ACC112 (cell line): ENCODE measurements at regions not wholly inside any gene's neighbourhood (a gene's known extent, or its start where the extent isn't known, plus 50 kb on each side); places are given as distances from the start of the nearest gene placed in this dataset.

Experiments
- H2AFZ ChIP-seq: fragments of 200-600 bp; sonication (generic); one replicate; pipeline ENCODE4 v1.6.0; 2017; ENCODE audit warnings: antibody characterized with exemption, low read length; ENCODE audit not compliant: unreplicated experiment
- H3K27ac ChIP-seq: fragments of 200-600 bp; sonication (generic); 2 replicates; pipeline ENCODE4 v1.5.1; 2014; ENCODE audit warnings: low read depth, mild to moderate bottlenecking, antibody characterized with exemption, low read length, moderate library complexity
- H3K27me3 ChIP-seq: fragments of 200-600 bp; sonication (generic); 2 replicates; pipeline ENCODE4 v1.6.1; 2014; ENCODE audit warnings: mild to moderate bottlenecking, antibody characterized with exemption, low read length, moderate library complexity, mixed read lengths; ENCODE audit not compliant: insufficient read depth
- H3K36me3 ChIP-seq: fragments of 200-600 bp; sonication (generic); 2 replicates; pipeline ENCODE4 v1.6.1; 2016; ENCODE audit warnings: mild to moderate bottlenecking, antibody characterized with exemption, low read length, moderate library complexity, mixed read lengths; ENCODE audit not compliant: insufficient read depth
- H3K4me1 ChIP-seq: fragments of 200-600 bp; sonication (generic); one replicate; pipeline ENCODE4 v1.6.1; 2016; ENCODE audit warnings: low read length, mixed read lengths; ENCODE audit not compliant: insufficient read depth, unreplicated experiment, control insufficient read depth
- H3K4me3 ChIP-seq: fragments of 200-600 bp; sonication (generic); 2 replicates; pipeline ENCODE4 v1.5.1; 2014; ENCODE audit warnings: mild to moderate bottlenecking, low read depth, low read length
- H3K79me2 ChIP-seq: fragments of 200-600 bp; sonication (generic); one replicate; pipeline ENCODE4 v1.6.0; 2016; ENCODE audit warnings: low read length; ENCODE audit not compliant: control insufficient read depth, unreplicated experiment, insufficient read depth

DNA sequence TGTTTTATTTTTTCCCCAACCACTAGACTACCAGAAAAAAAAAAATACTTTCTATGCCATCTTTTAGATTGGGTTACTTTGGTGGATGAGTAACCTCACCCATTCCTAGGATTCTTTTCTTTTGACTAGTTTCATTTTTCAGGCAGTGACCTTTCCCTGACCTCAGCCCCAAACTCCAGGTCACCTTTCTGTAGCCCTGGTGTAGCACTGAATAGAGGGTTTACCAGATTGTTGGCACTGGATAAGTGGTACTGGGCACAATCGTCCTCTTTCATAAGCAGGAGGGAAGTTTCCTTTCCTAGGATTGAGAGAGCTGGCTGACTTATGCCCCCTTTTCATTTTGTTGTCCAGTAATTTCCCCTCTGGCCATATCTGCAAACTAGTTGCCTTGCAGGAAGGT is 169.4 kb upstream of the TMEM161B start:
- no peaks in the 10 kb centered on the region for H3K27me3 ChIP-seq
- H3K27ac ChIP-seq, result no peak overlapping the region
- no peaks in the 10 kb centered on the region for H3K4me1 ChIP-seq
- no peak overlapping the region for H3K4me3 ChIP-seq
- no peaks in the 10 kb centered on the region for H3K36me3 ChIP-seq
- H2AFZ ChIP-seq, result no peak overlapping the region
- no peaks in the 10 kb centered on the region for H3K79me2 ChIP-seq

DNA sequence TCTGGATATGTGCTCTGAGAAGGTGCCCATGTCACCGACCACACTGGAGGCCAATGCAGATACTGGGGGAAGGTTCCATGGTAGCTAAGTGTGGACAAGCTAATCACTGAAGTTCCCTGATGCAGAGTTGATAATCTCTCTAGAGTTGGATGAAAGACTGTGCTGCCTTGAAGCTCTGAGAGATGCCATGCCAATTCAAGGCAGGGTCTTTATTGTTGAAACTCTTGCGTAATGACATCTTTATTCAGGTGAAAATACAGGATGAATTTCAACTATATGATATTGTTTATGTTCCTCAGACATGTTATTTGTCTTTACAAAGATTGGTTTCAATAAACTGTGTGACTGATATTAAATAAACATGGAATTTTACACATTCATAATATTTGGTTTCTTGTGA is 167.6 kb upstream of the TMEM161B start:
- Histone ChIP-seq H2AFZ (no peak overlapping the region), H3K36me3 (no peaks in the 10 kb centered on the region), H3K27me3 (no peaks in the 10 kb centered on the region), H3K79me2 (no peaks in the 10 kb centered on the region), H3K27ac (no peak overlapping the region), H3K4me1 (no peaks in the 10 kb centered on the region), H3K4me3 (no peak overlapping the region)

DNA sequence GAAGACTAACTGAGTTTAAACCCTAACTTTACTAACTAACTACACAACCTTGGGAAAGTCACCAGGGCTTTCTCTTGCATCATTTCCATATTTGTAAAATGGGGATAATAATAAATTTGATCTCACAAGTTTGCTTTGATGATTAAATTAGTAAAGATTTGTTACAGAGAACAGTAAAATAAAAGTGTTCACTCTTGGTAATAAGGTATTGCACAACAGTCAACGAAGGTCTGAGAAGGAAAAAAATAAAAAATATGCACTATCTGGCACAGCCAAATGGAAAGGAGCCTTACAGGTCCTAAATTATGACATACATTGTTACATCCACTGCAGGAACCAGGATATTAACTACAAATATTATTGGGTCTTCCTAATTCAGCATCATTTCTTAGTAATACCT is 160.0 kb upstream of the TMEM161B start:
- H3K4me1 ChIP-seq, result no peaks in the 10 kb centered on the region
- H3K27me3 ChIP-seq, result no peaks in the 10 kb centered on the region
- H3K27ac ChIP-seq, result no peak overlapping the region
- no peaks in the 10 kb centered on the region for H3K79me2 ChIP-seq
- no peak overlapping the region for H3K4me3 ChIP-seq
- H3K36me3 ChIP-seq, result no peaks in the 10 kb centered on the region
- H2AFZ ChIP-seq, result no peak overlapping the region

DNA sequence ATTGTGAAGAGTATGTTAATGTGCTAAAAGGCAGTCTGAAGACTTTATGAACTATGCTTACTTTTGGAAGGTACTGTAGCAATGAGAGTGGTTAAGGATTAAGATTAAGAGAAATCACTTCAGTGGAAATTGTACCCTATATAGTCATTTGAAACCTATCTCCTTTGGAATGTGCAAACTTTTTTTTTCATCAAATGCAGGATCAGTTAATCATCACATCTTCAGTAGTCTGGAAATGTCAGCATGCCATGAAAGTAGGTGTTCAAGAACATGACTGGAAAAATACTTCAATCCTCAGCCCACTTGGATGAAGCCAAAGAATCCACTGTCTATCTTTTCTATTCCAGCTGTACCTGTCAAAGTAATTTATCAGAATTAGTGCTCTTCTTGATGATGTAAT is 157.8 kb upstream of the TMEM161B start:
- Histone ChIP-seq H2AFZ (no peak overlapping the region), H3K27ac (no peak overlapping the region), H3K79me2 (no peaks in the 10 kb centered on the region), H3K36me3 (no peaks in the 10 kb centered on the region), H3K4me1 (no peaks in the 10 kb centered on the region), H3K27me3 (no peaks in the 10 kb centered on the region), H3K4me3 (no peak overlapping the region)

DNA sequence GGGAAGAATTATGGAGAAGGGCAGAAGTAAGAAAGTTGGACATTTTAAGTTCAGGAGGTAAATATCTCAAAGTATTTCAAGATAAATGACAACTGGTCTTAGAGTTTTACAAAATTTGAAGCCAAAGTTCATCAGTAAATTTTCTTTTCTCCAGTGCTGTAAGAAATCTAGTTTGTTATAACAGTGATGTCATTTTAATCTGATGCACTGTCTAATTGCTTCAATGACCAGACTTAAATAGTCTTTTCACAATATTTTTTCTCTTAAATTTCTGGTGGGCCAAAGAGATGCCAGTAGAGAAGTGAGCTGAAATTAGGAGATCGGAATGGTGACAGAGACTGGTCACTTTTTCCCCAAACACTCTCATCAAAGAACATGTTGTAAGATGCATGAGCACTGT is 156.5 kb upstream of the TMEM161B start:
- Histone ChIP-seq H3K27ac (no peak overlapping the region), H2AFZ (no peak overlapping the region), H3K79me2 (no peaks in the 10 kb centered on the region), H3K36me3 (no peaks in the 10 kb centered on the region), H3K4me1 (no peaks in the 10 kb centered on the region), H3K4me3 (no peak overlapping the region), H3K27me3 (no peaks in the 10 kb centered on the region)

DNA sequence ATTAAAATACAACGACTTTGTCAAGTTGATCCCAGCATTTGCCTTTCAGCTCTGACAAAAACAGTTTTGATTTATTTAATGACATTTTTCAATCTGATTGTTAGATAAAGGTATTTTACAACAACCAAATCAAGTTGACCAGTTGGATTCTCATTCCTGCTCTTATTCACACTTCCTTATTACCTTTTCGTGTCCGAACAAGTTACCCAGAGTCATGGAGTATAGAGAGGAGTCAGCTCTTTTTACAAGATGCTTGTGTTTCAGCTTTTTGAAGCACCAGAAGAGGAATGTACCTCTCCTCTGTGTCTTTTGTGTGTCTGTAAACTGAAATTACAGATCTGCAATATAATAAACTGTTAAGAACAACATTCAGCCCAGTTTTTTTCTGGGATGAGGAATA is 151.3 kb upstream of the TMEM161B start:
- Histone ChIP-seq H3K4me3 (no peak overlapping the region), H3K36me3 (no peaks in the 10 kb centered on the region), H3K27ac (no peak overlapping the region), H3K79me2 (no peaks in the 10 kb centered on the region), H2AFZ (no peak overlapping the region), H3K27me3 (no peaks in the 10 kb centered on the region), H3K4me1 (no peaks in the 10 kb centered on the region)

DNA sequence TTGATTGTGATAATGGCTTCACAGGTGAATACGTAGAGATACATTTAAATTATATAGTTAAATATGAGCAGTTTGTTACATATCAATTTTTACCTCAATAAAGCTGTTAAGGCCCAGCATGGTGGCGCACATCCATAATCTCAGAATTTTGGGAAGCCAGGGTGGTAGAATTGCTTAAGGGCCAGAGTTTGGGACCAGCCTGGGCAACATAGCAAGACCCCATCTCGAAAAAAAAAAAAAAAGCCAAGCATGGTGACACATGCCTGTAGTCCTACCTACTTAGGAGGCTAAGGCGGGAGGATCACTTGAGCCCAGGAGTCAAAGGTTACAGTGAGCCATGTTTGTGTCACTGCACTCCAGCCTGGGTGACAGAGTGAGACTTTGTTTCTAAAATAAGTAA is 138.7 kb upstream of the TMEM161B start:
- Histone ChIP-seq H3K4me3 (no peak overlapping the region), H2AFZ (no peak overlapping the region), H3K36me3 (no peaks in the 10 kb centered on the region), H3K27ac (no peak overlapping the region), H3K4me1 (no peaks in the 10 kb centered on the region), H3K27me3 (no peaks in the 10 kb centered on the region), H3K79me2 (no peaks in the 10 kb centered on the region)

DNA sequence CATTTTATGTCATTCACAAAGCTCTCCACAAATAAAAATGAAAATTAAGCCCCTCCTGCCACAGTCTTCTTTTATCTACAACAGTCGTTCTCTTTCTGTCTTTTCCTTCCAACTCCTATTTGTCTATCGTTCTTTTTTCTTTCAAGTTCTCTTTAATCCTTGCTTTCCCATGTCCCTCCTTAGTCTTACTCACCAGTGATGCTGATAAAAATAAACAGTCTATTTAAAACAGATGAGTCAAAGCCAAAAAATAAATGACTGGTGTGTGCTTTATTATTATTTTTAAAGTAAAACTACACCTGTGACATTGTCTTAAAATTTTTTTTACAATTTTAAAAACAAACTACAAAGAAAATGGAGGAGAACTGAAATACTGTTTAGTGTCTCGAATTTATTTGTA is 137.1 kb upstream of the TMEM161B start:
- H3K4me3 ChIP-seq, result no peak overlapping the region
- no peaks in the 10 kb centered on the region for H3K4me1 ChIP-seq
- H2AFZ ChIP-seq, result no peak overlapping the region
- H3K27ac ChIP-seq, result no peak overlapping the region
- no peaks in the 10 kb centered on the region for H3K27me3 ChIP-seq
- no peaks in the 10 kb centered on the region for H3K79me2 ChIP-seq
- no peaks in the 10 kb centered on the region for H3K36me3 ChIP-seq

DNA sequence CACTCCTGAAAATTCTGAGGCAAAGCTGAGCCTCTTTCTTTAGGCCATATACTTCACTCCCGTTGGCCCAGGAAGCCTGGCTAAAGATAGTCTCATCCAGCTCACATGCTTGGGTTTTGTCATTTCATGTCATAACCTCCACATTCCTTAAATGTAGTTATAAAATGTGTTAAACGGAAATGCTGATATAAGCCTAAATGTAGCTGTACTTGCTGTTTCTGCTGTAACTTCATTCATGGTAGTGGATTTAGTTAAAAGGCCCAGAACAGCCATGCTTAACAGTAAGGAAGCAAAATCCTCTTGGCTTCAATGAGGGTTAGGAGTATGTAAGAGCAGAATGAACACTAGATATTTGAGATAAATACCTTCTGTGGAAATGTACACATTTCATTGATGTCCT is 135.8 kb upstream of the TMEM161B start:
- no peaks in the 10 kb centered on the region for H3K36me3 ChIP-seq
- H3K4me1 ChIP-seq, result no peaks in the 10 kb centered on the region
- no peak overlapping the region for H2AFZ ChIP-seq
- no peaks in the 10 kb centered on the region for H3K27me3 ChIP-seq
- no peak overlapping the region for H3K4me3 ChIP-seq
- H3K79me2 ChIP-seq, result no peaks in the 10 kb centered on the region
- H3K27ac ChIP-seq, result no peak overlapping the region

DNA sequence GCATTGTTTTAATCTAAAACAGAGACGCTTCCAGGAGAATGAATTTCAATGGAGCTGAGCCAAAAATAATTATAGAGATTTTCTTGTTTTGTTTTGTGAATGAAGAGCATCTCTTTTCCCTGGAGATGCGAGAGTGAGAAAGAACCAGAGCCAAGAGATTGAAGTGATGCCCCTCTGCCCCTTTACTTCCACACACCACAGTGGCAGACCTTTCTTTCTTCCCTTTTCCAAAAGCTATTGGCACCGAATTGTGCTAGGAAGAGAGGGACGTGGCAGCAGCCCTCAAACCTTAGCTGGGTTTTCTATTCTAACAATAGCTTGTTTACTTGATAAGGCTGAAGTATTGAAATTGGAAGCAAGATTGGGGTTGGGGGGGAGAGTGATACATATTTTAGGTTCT is 133.0 kb upstream of the TMEM161B start:
- Histone ChIP-seq H3K27ac (no peak overlapping the region), H3K27me3 (no peaks in the 10 kb centered on the region)

DNA sequence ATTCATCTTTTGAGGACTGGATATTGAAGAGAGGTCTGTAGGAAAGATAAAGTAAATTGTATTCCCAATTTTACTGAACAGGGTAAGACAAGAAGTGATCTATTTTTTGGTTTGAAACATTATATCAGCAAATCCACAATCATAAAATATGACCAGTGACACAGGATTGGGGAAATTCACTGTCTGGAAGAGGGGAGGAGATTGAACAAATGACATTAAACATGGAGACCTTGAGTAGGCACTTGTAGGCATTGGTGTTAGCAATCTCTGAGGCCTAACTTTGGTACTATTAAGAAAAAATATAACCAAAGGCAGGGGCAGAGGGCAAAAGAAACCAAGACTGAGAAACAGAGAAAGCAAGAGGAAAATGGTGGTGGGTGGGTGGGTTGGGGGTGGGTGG is 132.6 kb upstream of the TMEM161B start:
- H3K27ac ChIP-seq, result no peak overlapping the region
- no peaks in the 10 kb centered on the region for H3K36me3 ChIP-seq
- H2AFZ ChIP-seq, result no peak overlapping the region
- H3K4me1 ChIP-seq, result peaks cover 4% of the 10 kb centered on the region
- H3K4me3 ChIP-seq, result no peak overlapping the region
- H3K79me2 ChIP-seq, result no peaks in the 10 kb centered on the region
- no peaks in the 10 kb centered on the region for H3K27me3 ChIP-seq

More for the DNA sequence above, 133.0 kb upstream of the TMEM161B start:
- Histone ChIP-seq H2AFZ (no peak overlapping the region), H3K4me3 (no peak overlapping the region), H3K79me2 (no peaks in the 10 kb centered on the region), H3K36me3 (no peaks in the 10 kb centered on the region), H3K4me1 (peaks cover 4% of the 10 kb centered on the region)

DNA sequence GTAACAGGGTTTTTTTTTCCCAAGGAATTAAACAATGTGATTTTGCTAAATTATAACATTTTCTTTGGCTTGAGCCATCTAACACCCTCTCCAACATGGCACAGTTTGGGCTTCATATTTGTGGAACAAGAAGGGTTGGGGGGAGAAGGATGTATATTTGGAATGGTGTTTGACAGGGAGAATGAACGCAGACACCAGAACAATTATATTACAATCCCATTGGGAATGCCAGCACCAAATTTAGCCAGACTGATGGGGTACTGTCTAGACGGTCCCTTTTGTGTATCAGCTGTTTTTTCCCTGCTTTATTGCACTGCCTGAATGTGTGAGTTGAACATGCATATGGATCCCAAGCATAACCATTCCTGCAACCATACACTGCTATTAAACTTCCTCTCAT is 130.9 kb upstream of the TMEM161B start:
- H3K4me1 ChIP-seq, result peaks cover 4% of the 10 kb centered on the region
- H3K27me3 ChIP-seq, result no peaks in the 10 kb centered on the region
- no peaks in the 10 kb centered on the region for H3K79me2 ChIP-seq
- H2AFZ ChIP-seq, result no peak overlapping the region
- no peak overlapping the region for H3K4me3 ChIP-seq
- no peak overlapping the region for H3K27ac ChIP-seq
- H3K36me3 ChIP-seq, result no peaks in the 10 kb centered on the region
